ENCODE measurements at regions not wholly inside any gene's neighbourhood (a gene's known extent, or its start where the extent isn't known, plus 50 kb on each side); places are given as distances from the start of the nearest gene placed in this dataset.

DNA sequence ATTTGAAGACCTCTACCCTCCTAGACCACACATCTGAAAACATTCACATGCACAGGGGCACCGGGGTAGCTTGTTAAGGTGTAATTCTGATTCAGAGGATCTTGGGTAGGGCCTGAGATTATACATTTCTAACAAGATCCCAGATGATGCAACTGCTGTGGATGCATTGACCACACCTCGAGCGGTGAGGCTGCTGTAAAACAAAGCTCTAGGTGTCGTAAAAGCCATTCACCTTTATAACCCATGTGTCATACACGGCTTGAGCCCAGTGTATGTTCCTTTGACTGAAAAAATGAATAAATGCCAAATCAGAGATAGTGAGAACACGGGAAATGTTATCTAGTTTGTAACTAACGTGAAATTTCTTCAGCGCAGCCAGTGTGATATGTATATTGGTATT lies 1578.2 kb upstream of the WWC1 start:
- no peak overlapping the region for H2AFZ ChIP-seq (ENCODE audit: low read length)
- H3K36me3 ChIP-seq (replicated peaks in 1 of 2; ENCODE audit: control insufficient read depth in 1 of 2, insufficient read depth in 2 of 2, low read length in 2 of 2): no peaks in the 10 kb centered on the region
- TF ChIP-seq FOXJ3 (CRISPR knock-in tag; IDR thresholded peaks at IDR 0.05; ENCODE audit: borderline replicate concordance): no peak
- no peak for TF ChIP-seq ZBTB3 (CRISPR knock-in tag; IDR thresholded peaks at IDR 0.05; ENCODE audit: borderline replicate concordance, low read depth)
- no peak for TF ChIP-seq EP300 (IDR thresholded peaks at IDR 0.05; ENCODE audit: low read depth in 2 of 2, low read length in 2 of 2)
- no peak for TF ChIP-seq EP300 (CRISPR knock-in tag; IDR thresholded peaks at IDR 0.05; ENCODE audit: borderline replicate concordance)
- no peak for TF ChIP-seq EED (CRISPR knock-in tag; IDR thresholded peaks at IDR 0.05)
- no peak for TF ChIP-seq ARNT2 (CRISPR knock-in tag; IDR thresholded peaks at IDR 0.05; ENCODE audit: low read depth)
- no peak for TF ChIP-seq ZBTB20 (CRISPR knock-in tag; IDR thresholded peaks at IDR 0.05; ENCODE audit: borderline replicate concordance, low read depth)
- TF ChIP-seq, protein P1, sequence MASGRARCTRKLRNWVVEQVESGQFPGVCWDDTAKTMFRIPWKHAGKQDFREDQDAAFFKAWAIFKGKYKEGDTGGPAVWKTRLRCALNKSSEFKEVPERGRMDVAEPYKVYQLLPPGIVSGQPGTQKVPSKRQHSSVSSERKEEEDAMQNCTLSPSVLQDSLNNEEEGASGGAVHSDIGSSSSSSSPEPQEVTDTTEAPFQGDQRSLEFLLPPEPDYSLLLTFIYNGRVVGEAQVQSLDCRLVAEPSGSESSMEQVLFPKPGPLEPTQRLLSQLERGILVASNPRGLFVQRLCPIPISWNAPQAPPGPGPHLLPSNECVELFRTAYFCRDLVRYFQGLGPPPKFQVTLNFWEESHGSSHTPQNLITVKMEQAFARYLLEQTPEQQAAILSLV (CRISPR knock-in tag; IDR thresholded peaks at IDR 0.05; ENCODE audit: borderline replicate concordance): no peak
- TF ChIP-seq, protein P2, sequence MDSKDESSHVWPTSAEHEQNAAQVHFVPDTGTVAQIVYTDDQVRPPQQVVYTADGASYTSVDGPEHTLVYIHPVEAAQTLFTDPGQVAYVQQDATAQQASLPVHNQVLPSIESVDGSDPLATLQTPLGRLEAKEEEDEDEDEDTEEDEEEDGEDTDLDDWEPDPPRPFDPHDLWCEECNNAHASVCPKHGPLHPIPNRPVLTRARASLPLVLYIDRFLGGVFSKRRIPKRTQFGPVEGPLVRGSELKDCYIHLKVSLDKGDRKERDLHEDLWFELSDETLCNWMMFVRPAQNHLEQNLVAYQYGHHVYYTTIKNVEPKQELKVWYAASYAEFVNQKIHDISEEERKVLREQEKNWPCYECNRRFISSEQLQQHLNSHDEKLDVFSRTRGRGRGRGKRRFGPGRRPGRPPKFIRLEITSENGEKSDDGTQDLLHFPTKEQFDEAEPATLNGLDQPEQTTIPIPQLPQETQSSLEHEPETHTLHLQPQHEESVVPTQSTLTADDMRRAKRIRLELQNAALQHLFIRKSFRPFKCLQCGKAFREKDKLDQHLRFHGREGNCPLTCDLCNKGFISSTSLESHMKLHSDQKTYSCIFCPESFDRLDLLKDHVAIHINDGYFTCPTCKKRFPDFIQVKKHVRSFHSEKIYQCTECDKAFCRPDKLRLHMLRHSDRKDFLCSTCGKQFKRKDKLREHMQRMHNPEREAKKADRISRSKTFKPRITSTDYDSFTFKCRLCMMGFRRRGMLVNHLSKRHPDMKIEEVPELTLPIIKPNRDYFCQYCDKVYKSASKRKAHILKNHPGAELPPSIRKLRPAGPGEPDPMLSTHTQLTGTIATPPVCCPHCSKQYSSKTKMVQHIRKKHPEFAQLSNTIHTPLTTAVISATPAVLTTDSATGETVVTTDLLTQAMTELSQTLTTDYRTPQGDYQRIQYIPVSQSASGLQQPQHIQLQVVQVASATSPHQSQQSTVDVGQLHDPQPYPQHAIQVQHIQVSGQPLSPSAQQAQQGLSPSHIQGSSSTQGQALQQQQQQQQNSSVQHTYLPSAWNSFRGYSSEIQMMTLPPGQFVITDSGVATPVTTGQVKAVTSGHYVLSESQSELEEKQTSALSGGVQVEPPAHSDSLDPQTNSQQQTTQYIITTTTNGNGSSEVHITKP (CRISPR knock-in tag; IDR thresholded peaks at IDR 0.05; ENCODE audit: low read depth): no peak
- TF ChIP-seq ZNF333 (CRISPR knock-in tag; IDR thresholded peaks at IDR 0.05; ENCODE audit: borderline replicate concordance): no peak
- TF ChIP-seq SRF (IDR thresholded peaks at IDR 0.05; ENCODE audit: low read depth, low read length): no peak
- no peak for TF ChIP-seq SNAPC2 (CRISPR knock-in tag; IDR thresholded peaks at IDR 0.05)
- TF ChIP-seq GLI4 (CRISPR knock-in tag; IDR thresholded peaks at IDR 0.05; ENCODE audit: borderline replicate concordance): no peak
- BruUV-seq (replicated peaks): no TSS peak
- no peaks in the 10 kb centered on the region for H3K4me1 ChIP-seq (ENCODE audit: insufficient read depth, low read length)
- H3K79me2 ChIP-seq (ENCODE audit: insufficient read depth, low read length): no peaks in the 10 kb centered on the region
- DNase-seq (ENCODE audit: low spot score): no peak
- H3K4me3 ChIP-seq (replicated peaks in 1 of 3; ENCODE audit: insufficient read depth in 1 of 3, low read depth in 2 of 3, low read length in 3 of 3): no peak overlapping the region
- H3K27me3 ChIP-seq (ENCODE audit: control insufficient read depth in 1 of 2, insufficient read depth in 2 of 2, low read length in 2 of 2): no peaks in the 10 kb centered on the region
- no peaks in the 10 kb centered on the region for H4K20me1 ChIP-seq (ENCODE audit: insufficient read depth, low read length)
- peaks cover 90% of the 10 kb centered on the region for H3K9me3 ChIP-seq (ENCODE audit: low read length)
- H3K9ac ChIP-seq (ENCODE audit: insufficient read depth, low read depth, low read length): no peak overlapping the region
- intact Hi-C loops (cut with micrococcal nuclease; ENCODE audit: unreplicated experiment) (no loop called here), in situ Hi-C loops (cut with HindIII; ENCODE audit: extremely low pct_ligation_motif_present, low pct_unique_long_range_greater_than_20kb) (no loop called here)
- FAIRE-seq: no peak
- H3K4me2 ChIP-seq (ENCODE audit: low read depth, low read length): no peak overlapping the region
- no peak overlapping the region for H3K27ac ChIP-seq (ENCODE audit: extremely low read length, insufficient read depth, low read length)
- no peak for ATAC-seq
- CTCF ChIA-PET (ENCODE audit: low intra/inter-chr PET ratio, low total read pairs): no interaction called here
- POLR2A ChIA-PET: no interaction called here
- WGBS (ENCODE audit: low lambda C conversion rate): 31% methylated on average over 8 of the region's 8 CpGs
